ENCODE measurements at regions not wholly inside any gene's neighbourhood (a gene's known extent, or its start where the extent isn't known, plus 50 kb on each side); places are given as distances from the start of the nearest gene placed in this dataset.

- Histone ChIP-seq H4K20me1 (ENCODE audit: low read depth) (no peaks in the 10 kb centered on the region), H3K27me3 (no peaks in the 10 kb centered on the region), H3K4me3 (no peak overlapping the region), H3K4me2 (no peak overlapping the region), H3K79me2 (ENCODE audit: low read depth) (no peaks in the 10 kb centered on the region), H3F3A (ENCODE audit: low read depth) (peaks cover 9% of the 10 kb centered on the region), H3K36me3 (no peaks in the 10 kb centered on the region), H3K27ac (no peak overlapping the region), H3K4me1 (peaks cover 19% of the 10 kb centered on the region), H3K9me3 (ENCODE audit: low read depth) (no peaks in the 10 kb centered on the region), H2AFZ (replicated peaks) (no peak overlapping the region), H3K9ac (no peak overlapping the region)
- no peak overlapping the region for H3K4me3 Mint-ChIP-seq
- no peak for DNase-seq (ENCODE audit: low spot score)
- no peak for TF ChIP-seq CTCF (IDR thresholded peaks at IDR 0.05)
- TF ChIP-seq EZH2phosphoT487 (IDR thresholded peaks at IDR 0.05), result no peak
- TF ChIP-seq EZH2 (IDR thresholded peaks at IDR 0.05), result no peak
- H3K36me3 Mint-ChIP-seq, result no peaks in the 10 kb centered on the region
- H3K4me1 Mint-ChIP-seq, result peaks cover 23% of the 10 kb centered on the region
- H3K27me3 Mint-ChIP-seq (ENCODE audit: insufficient read depth, low read depth), result no peaks in the 10 kb centered on the region
- H3K9me3 Mint-ChIP-seq, result no peaks in the 10 kb centered on the region
- H3K27ac Mint-ChIP-seq, result no peak overlapping the region
Observed at GRCh38 chr2:164384434-164384833, 236.8 kb downstream of the GRB14 start.

DNA sequence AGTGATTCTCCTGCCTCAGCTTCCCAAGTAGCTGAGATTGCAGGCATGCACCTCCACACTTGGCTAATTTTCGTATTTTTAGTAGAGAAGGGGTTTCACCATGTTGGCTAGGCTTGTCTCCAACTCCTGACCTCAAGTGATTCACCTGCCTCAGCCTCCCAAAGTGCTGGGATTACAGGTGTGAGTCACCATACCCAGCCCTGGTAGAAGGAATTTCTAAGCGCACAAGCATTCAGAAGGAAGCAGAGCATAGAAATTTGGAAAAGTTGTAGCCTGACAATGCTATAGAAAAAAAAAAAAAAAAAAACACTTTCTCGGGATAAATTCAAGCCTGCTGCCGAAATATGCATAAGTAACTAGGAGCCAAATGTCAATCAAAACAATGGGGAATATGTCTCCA, 249.4 kb downstream of the GRB14 start:
- Histone ChIP-seq H3K4me3 (no peak overlapping the region), H3K9ac (no peak overlapping the region), H2AFZ (replicated peaks) (no peak overlapping the region), H3K36me3 (no peaks in the 10 kb centered on the region), H3K9me3 (ENCODE audit: low read depth) (no peaks in the 10 kb centered on the region), H3K79me2 (ENCODE audit: low read depth) (no peaks in the 10 kb centered on the region), H3K4me2 (no peak overlapping the region), H4K20me1 (ENCODE audit: low read depth) (no peaks in the 10 kb centered on the region), H3K27ac (no peak overlapping the region), H3K27me3 (no peaks in the 10 kb centered on the region), H3F3A (ENCODE audit: low read depth) (no peaks in the 10 kb centered on the region), H3K4me1 (no peaks in the 10 kb centered on the region)
- Mint-ChIP-seq H3K4me1 (no peaks in the 10 kb centered on the region), H3K4me3 (no peak overlapping the region), H3K9me3 (peaks cover 22% of the 10 kb centered on the region), H3K36me3 (no peaks in the 10 kb centered on the region), H3K27me3 (ENCODE audit: insufficient read depth, low read depth) (no peaks in the 10 kb centered on the region), H3K27ac (no peak overlapping the region)
- no peak for TF ChIP-seq EZH2 (IDR thresholded peaks at IDR 0.05)
- TF ChIP-seq EZH2phosphoT487 (IDR thresholded peaks at IDR 0.05), result no peak
- no peak for TF ChIP-seq CTCF (IDR thresholded peaks at IDR 0.05)
- no peak for DNase-seq (ENCODE audit: low spot score)

DNA sequence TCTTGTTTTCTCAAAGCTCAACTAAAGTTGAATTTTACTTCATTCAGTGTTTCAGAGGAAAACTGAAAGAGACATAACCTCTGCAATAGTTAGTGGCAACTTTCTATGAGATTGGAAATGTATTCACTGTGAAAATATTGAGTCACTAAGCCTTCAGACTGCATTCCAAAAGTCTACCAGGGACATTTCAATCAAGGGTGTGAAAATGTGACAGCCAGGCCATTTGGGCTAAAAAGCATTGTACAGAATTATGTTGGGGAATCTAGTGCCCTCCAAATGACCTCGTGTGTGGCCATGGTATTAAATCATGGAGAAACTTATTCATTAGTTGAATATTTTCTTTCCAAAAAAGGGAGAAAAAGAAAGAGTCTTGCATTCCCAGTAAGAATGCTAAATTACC, 251.9 kb downstream of the GRB14 start:
- no peak overlapping the region for H3K27ac ChIP-seq
- no peaks in the 10 kb centered on the region for H3K4me1 ChIP-seq
- peaks cover 22% of the 10 kb centered on the region for H3K9me3 Mint-ChIP-seq
- no peaks in the 10 kb centered on the region for H3F3A ChIP-seq (ENCODE audit: low read depth)
- H3K79me2 ChIP-seq (ENCODE audit: low read depth), result no peaks in the 10 kb centered on the region
- H3K4me3 ChIP-seq, result no peak overlapping the region
- H3K4me3 Mint-ChIP-seq, result no peak overlapping the region
- TF ChIP-seq EZH2 (IDR thresholded peaks at IDR 0.05), result no peak
- no peak for TF ChIP-seq EZH2phosphoT487 (IDR thresholded peaks at IDR 0.05)
- no peak for TF ChIP-seq CTCF (IDR thresholded peaks at IDR 0.05)
- no peak overlapping the region for H3K4me2 ChIP-seq
- H3K27ac Mint-ChIP-seq, result no peak overlapping the region
- H3K36me3 Mint-ChIP-seq, result no peaks in the 10 kb centered on the region
- H3K27me3 ChIP-seq, result no peaks in the 10 kb centered on the region
- H3K4me1 Mint-ChIP-seq, result no peaks in the 10 kb centered on the region
- no peaks in the 10 kb centered on the region for H4K20me1 ChIP-seq (ENCODE audit: low read depth)
- no peak overlapping the region for H2AFZ ChIP-seq (replicated peaks)
- no peaks in the 10 kb centered on the region for H3K36me3 ChIP-seq
- no peak for DNase-seq (ENCODE audit: low spot score)
- no peak overlapping the region for H3K9ac ChIP-seq
- no peaks in the 10 kb centered on the region for H3K27me3 Mint-ChIP-seq (ENCODE audit: insufficient read depth, low read depth)
- no peaks in the 10 kb centered on the region for H3K9me3 ChIP-seq (ENCODE audit: low read depth)

GRCh38 chr2:164368896-164369295, 252.4 kb downstream of the GRB14 start:
- Mint-ChIP-seq H3K27ac (no peak overlapping the region), H3K4me1 (no peaks in the 10 kb centered on the region), H3K36me3 (no peaks in the 10 kb centered on the region), H3K4me3 (no peak overlapping the region), H3K9me3 (peaks cover 22% of the 10 kb centered on the region), H3K27me3 (ENCODE audit: insufficient read depth, low read depth) (no peaks in the 10 kb centered on the region)
- Histone ChIP-seq H3K4me3 (no peak overlapping the region), H2AFZ (replicated peaks) (no peak overlapping the region), H3K27me3 (no peaks in the 10 kb centered on the region), H3K4me1 (no peaks in the 10 kb centered on the region), H3K36me3 (no peaks in the 10 kb centered on the region), H3K4me2 (no peak overlapping the region), H3F3A (ENCODE audit: low read depth) (no peaks in the 10 kb centered on the region), H4K20me1 (ENCODE audit: low read depth) (no peaks in the 10 kb centered on the region), H3K9ac (no peak overlapping the region), H3K9me3 (ENCODE audit: low read depth) (no peaks in the 10 kb centered on the region), H3K79me2 (ENCODE audit: low read depth) (no peaks in the 10 kb centered on the region), H3K27ac (no peak overlapping the region)
- TF ChIP-seq CTCF (IDR thresholded peaks at IDR 0.05), result no peak
- TF ChIP-seq EZH2 (IDR thresholded peaks at IDR 0.05), result no peak
- TF ChIP-seq EZH2phosphoT487 (IDR thresholded peaks at IDR 0.05), result no peak
- DNase-seq (ENCODE audit: low spot score), result no peak

Data from neural progenitor cell (in vitro differentiated cells).